ENCODE measurements at regions not wholly inside any gene's neighbourhood (a gene's known extent, or its start where the extent isn't known, plus 50 kb on each side); places are given as distances from the start of the nearest gene placed in this dataset.

DNA sequence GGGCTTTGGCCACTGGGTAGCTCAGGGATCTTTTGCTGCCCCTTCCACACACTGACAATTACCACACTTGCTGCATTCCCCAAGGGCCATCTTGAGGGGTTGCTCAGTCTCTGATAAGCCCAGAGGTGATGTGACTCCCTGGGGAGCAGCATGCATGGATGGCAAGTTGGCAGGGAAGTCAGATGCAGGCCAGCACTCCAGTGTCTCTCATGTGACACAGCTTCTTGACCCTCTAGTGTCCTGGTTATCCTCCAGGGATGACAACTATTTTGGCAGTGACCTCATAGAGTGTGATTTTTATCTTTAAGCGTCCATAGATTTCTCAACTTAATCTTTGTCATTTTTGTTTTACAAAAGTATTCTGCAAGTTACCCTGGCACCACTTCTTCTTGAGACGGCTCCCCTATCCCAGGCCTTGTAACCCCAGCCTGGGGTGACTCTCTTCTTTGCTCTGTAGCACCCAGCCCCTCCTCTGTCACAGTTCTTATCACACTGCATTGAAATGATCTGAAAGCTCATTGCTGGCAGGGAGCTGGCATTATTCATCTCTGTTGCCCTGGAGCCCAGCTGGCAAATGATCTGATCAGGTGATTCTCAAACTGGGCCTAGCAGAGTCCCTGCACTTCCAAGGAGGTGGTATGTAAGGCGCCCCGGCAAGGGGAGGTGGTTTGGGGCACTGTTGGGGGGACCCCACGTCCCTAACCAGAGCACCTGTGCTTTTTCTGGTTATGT lies 72.6 kb downstream of the TENT5C start:
- DNase-seq (ENCODE audit: low read depth), result no peak

DNA sequence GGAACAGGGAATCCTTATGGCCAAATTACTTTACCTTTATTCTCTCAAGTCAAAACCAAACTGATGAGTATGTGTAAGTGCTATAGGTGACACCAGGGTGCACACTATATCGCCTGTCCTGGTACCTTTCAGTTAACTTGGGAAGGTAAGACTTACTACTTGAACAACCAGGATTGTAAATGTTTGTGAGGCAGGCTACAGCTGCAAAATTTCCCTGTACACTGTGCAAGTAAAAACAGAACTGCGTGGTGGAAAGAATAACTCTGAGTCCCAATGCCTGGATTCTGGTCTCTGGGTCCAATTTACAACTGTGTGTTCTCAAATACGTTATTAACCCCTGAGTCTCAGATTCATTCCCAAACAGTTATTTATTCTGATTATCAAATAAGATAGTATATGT lies 73.5 kb downstream of the TENT5C start:
- DNase-seq (ENCODE audit: low read depth), result no peak

DNA sequence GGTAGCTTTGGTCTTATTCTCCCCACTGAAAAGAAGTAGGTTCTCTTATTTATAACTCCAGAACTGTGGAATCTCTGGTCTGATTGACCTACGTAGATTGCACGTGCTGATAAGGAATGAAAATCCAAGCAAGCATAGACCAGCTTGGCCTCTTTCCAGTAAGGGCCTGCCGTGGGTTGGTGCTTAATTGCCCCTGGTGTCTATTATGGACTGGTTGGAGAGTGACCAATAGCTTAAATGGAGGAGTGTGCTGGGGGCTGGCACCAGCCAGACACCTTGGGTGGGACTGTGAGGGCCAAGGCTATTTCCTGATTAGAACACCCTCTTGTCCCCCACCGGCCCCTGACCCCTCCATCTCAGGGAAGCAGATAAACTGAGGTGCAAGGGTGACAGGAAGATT lies 74.0 kb downstream of the TENT5C start:
- DNase-seq (ENCODE audit: low read depth), result no peak

DNA sequence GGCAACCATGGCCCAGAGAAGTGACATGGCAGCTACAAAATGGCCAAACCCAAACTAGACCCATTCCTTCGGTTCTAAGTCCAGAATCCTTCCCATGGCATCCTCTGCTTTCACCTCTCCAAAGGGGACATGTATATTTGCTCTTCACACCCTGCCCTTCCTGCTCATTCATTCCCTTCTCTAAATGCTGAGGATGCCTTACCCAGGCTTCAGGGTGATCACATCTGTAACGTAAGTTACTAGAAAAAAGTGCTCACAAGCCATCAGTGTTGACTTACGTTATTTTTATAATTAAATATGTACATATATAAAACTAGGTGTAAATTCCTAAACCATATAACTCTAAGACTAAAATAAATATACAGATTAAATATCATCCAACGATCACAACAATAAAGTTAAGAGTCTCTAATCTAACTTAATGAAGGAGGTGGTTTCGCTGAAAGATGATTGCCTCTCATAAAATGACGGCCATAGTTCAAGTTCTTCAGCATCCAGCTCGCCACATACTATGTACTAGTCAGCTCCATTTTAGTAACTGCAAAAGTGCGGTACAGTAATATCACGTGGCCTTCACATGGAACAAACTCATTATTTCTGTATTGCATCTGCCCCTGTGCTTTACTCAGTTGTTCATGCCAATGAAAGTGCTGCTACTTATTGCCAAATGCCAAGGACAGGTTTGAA lies 74.6 kb downstream of the TENT5C start:
- no peak for DNase-seq (ENCODE audit: low read depth)

DNA sequence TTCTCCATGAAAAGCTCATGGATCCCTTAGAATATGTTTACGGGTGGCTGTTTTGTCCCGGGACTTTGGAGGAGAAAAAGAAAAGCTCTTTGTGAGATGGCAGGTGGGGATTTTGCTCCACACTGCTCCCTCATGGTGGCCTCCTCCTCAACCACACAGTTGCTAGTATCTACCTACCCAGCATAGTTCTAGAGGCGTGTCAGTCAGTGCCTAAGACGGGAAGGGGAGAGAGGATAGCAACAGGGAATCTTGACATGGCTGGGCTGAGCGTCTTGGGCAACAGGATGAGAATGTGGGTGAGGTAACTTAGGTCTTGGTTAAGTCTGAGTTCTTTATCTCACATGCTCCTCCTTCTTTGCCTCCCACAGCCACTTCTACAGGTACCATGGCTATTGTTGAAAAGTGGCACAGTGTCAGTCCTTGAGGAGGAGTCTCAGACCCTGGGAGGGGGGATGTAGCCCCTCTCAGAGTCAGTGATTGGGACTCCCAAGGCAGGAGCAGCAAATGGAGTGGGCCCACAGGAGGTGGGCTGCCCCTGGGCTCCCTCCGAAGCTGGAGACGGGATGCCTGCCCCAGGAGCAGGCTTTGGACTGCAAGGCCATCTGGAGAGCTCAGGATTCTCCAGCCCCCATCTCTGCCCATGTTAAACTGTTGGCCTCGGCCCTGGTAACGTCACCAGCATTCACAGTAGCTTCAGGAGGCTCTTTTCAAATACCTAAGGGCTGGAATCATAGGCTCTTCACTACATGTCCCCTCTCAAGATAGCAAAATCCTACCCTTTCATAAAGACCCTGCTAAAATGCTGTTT lies 75.4 kb downstream of the TENT5C start:
- DNase-seq (ENCODE audit: low read depth), result no peak

DNA sequence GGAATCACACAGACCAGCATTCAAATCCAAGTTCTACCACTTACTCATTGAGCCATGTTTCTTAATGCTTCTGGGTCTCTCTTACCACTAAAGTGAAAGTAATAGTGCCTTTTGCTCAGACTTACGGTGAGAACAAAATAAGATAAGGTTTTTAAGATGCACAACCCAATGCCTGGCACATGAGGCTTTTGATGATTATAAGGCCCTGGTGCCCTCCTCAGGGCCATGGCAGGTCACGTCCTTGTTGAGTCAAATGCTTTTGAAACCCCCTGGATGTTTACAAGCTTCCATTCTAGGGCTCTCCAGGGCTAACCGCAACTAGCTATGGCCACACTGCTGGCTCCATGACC lies 76.0 kb downstream of the TENT5C start:
- no peak for DNase-seq (ENCODE audit: low read depth)

DNA sequence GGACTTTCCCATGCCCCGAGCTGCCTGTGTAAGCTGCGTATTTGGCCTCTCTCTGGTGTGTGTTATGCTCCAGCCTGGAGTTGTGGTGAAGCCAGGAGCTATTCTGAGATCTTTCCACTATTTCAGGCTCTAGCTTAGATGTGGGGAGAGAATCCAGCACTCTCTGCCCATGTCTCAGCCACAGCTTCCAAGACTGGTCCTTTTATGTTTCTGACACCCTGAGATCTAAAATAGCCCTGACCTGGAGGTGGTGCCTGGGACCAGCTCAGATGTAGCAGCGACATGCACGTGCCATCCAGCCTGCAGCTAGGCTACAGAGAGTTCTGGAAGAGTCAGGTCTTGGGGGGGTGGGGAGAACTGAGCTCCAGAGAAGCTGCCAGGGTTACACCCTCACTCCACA lies 76.5 kb downstream of the TENT5C start:
- DNase-seq (ENCODE audit: low read depth), result no peak

DNA sequence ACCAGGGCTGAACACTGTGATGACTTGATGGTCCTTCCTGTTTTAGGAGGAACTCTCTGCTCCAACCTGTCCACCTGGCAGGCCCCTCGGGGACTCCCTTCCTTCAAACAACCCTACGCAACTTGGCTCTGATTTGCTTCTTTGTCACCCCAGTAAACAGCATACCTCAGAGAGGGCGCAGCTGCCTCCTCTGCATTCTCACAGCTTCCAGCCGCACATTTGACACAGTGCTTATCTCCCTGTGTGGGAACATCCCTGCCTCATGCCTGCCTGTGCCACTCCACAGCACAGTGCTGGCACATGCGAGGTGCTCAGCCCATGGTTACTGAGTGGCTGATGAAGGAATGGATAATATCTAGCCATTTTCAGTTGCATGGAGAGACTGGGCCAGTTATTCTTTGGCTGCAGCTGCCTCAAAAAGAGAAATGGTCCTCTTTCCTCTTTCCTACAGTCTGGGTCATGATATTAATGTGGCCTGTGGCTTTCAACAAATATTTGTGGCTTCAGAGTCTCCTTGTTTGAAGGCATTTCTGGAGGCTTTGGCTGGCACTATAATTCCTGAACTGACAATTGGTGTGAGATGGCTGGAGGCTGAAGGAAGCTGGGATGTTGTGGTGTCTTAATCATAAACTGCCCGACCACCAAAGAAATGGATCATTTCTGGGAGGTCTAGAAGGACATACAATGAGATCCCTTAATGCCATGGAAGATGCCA lies 77.9 kb downstream of the TENT5C start:
- no peak for DNase-seq (ENCODE audit: low read depth)

DNA sequence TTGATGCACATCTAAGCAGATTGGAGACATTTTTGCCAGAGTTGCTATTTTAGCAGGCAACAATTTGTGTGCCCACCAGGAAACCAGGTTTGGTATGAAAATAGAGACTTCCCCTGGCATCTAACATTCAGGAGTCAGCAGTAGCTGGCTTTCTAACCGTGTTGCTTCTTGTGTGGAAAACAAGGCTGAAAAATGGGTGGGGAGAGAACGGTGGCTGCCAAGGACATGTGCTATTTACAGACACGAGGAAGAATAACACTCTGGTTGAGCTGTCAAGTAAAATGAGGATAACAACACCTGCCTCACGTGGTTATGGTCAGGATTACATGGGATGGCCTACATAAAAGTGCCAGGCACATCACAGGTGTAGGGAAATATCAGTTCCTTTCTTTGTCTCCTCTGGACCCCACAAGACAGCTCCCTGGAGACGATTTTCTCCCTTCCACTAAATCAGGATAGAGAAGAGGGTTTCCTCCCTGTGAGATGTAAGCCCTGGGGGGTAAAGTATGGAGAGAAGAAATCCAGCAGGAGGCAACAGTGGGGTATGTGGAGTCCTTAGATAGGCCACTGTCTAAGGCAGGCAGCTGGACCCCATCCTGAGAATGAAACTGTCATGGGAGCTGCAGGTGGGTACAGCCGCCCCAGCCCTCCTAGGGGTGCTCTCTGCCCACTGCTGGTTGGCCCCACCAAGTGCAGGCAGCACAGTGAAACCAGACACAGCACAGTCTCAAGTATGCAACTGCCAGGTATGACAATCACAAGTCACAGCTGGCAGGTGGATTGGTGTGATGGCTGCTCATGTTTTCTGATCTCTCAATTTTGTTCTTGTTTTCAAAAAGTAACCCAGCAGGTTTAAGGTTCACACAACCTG lies 80.3 kb downstream of the TENT5C start:
- DNase-seq (ENCODE audit: low read depth), result no peak

DNA sequence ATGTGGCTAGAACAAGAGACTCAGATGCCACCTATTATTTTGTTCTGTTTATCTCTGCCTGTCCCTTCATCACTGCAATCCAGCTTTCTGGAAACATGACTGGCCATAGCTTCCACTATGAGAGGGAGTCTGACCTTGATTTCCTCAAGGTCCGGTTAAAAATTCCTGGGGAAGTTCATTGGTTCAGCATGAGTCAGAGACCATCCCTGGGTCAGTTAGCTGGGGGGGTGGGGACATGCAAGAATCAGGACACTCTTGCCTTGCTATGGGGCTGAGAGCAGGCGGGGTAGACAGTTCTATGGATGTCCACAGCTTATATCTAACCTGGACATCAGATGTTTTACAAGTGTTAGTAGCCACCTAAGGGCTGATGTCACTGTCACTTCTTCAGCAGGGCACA lies 81.1 kb downstream of the TENT5C start:
- DNase-seq (ENCODE audit: low read depth), result no peak

DNA sequence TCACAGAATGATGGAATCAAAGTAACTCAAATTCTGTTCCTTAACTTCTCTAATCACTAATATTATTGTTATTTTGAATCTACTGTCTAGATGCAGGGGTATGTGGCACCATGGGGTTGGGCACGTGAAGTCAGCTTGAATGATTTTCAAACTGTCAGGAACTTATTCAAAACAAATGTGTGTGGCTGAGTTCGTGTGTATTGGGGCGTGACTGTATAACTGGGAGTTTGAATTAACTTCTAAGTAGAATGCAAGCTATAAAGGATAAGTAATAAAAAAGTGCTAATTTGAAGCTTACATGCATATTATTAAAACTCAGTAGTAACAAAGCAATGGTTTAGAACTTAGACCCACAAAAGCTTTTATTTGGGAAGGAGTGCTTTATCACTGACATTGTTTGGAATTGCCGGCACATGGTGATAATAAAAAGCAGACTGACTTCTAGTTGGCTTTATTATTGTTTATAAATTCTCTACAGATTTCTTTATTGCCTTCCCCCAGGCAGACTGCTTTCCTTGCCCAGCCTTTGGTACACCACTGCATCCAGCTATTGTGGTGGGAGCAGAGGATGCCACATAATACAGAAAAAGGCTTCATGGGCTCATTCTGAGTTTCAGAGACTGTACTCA lies 84.3 kb downstream of the TENT5C start:
- no peak for DNase-seq (ENCODE audit: low read depth)

DNA sequence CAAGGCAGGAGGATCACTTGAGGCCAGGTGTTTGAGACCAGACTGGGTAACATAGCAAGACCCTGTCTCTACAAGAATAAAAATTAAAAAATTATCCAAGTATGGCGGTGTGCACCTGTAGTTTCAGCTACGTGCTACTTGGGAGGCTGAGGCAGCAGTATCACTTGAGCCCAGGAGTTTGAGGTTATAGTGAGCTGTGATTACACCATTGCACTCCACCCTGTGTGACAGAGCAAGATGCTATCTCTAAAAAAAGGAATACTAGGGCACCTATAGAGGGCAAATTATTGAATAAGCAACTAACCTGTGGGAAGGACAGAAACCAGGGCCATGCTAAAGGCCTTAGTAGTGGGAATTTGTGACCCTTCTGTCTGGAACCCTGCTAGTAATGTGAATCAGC lies 86.1 kb downstream of the TENT5C start:
- DNase-seq (ENCODE audit: low read depth), result no peak

DNA sequence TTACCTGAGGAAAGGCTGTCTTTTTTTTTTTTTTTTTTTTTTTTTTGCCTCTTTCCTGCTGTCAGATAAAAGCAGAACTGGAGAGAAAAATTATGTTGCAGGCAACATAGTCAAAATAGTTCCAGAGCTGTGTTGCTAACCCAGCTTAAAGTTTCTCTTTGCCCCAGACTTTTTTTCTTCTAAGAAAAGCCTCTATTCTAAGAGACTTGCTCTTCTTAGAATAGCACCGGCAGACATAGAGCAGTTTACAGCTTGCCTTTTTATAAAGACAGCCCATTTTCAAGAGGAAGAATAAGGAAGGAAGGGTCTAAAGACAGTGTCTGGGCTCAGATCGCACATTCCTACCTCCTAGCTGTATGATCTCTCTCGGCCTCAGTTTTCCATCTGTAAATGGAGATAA lies 88.7 kb downstream of the TENT5C start:
- DNase-seq (ENCODE audit: low read depth), result no peak

DNA sequence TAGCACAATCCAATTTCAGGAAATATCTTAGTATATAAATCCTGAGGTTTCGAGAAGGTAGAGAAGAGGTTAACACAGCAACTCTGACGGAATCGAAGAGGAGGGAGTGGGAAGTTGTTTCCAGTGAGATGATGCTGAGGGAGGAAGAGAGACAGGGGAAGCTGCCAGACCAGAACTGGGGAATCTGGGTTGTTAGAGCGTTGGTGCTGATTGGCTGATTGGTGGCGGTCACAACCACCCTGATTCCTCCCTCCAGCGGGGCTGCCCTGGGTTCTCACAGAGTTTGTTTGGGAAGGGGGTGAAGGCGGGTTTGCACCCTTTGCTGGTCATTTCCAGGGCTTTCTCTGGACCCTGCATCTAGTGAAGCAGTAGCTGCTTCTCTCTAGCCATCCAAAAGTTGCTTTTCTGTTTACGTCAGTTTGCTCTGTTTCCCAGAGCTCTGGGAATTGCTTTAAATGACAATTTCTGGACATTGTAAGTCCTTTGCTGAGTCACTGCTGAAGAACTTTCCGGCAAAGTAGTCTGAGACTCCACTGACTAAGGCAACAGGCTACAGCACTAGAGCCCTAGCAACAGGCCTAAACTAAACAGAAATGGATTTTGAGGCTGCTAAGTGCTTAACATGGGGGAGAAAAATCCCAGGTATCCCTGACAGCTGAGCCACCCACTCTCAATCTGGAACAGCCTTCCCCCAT lies 90.1 kb downstream of the TENT5C start:
- DNase-seq (ENCODE audit: low read depth), result no peak

DNA sequence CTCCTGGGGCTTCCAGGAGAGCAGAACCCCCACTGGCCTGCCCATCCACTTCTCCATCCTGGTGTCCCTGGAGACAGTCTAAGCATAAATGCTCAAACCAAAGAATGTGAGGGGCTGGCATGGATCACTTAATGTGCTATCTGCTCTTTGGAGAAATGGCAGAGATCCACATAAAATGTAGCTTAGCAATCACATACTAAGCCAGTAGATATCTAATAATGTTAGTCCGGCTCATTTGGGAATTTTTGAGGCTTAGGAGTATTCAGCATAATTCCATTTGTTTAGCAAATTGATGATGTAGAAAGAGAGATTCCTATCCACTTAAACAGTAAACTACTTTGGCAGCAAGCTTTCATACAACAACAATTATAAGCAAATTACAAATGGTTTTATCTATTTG lies 90.7 kb downstream of the TENT5C start:
- DNase-seq (ENCODE audit: low read depth), result no peak

DNA sequence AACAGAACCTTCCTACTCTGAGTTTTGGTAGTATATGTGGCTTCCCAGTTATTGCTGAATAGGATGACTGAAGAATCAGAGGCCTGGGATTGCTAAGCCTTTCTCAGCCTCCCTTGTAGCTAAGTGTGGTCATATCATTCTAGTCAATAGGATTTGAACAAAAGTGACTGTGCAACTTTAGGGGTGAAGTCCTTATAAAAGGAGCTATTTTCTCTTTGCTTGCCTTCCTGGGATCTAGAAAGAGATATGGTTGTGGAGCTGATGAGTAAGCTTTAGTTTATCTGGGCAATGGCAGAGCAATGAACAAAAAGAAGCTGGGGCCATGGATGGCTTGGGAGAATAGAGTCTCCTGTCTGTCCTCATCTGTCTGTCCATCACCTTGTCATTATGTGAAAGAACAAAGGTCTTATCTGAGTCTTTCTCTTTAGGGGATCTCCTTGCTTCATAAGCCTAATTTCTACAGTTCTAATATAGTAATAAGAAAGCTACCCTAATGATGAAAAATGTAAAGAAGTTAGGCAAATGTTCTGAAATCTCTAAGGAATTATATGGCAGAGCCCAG lies 91.5 kb downstream of the TENT5C start:
- no peak for DNase-seq (ENCODE audit: low read depth)

DNA sequence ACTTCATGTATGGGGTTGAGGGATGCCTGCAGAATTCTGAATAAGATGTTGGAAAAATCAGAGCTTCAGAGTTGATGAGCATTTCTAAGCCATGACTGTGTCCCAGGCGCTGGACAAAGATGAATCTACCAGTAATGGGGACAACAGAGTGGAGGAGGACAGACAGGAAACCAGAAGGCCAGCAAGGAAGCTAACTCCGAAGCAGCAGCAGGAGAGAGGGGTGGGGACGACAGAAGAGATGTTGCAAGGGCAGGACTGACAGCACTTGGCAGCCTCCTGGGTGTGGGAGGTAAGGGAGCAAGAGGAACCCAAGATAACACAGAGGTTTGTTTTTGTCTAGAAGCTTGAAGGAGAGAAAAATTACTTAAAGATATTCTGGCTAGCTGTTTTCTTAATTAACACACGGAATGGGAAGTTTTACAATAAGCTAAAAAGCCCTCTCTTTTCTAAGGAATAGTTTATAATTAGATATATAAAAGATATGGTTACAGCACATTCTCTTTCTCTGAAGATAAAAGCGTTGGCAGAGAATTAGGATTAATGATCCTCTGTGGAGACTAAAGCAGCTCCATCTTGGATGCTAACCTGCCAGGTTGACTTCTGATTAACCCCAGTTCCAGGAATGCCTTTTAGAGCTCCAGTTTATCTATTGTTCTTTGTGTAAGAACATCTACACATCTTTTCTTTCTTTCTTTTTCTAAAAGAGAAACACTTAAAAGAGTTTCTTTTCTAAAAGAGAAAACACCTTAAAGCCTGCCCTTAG lies 92.7 kb downstream of the TENT5C start:
- DNase-seq (ENCODE audit: low read depth), result no peak

DNA sequence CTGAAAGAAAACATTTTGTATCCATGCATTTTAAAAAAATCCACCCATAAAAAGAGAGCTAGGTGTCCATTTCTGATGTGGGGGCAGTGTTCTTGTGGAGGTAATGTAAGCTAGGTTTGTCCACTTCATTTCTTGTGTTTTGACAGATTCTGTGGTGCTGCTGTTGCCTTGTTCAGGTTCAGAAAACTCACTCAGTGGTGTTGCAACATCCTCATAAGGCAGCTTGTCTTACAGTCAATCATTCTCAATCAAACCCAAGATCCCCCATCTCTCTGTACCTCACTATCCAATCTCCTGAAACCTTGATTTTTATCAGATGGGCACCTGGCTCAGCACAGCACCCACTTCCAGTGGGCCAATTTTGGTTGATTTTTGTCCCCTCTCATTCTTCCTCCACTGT lies 94.1 kb downstream of the TENT5C start:
- no peak for DNase-seq (ENCODE audit: low read depth)

DNA sequence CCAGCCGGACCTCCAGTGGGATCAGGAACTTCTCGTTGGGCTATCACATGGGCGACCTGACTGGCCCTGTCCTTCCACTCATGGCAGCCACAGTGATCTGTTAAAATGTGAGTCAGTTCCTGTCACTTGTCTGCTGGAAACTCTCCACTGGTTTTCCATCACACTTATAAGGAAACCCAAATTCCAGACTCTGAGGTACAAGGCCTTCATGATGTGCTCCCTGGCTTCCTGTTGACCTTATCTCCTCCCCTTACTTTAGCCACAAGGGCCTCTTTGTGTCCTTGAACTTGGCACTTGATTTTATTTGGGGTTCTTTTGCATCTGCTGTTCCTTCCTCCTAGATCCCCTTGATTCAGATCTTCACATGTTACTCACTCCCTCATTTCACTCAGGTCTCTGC lies 96.8 kb downstream of the TENT5C start:
- DNase-seq (ENCODE audit: low read depth), result no peak

All from stimulated activated CD8-positive, alpha-beta memory T cell treated with anti-CD3 and anti-CD28 coated beads, Interleukin-15, amount 100 ng/mL, for 1 hour (primary cell).